Body of pancreas (tissue), 4 donors: ENCODE measurements at regions not wholly inside any gene's neighbourhood (a gene's known extent, or its start where the extent isn't known, plus 50 kb on each side); places are given as distances from the start of the nearest gene placed in this dataset.

Source experiments
- POLR2A ChIP-seq, 3 donors: fragments of 450-650 bp; IDR thresholded peaks; one replicate each; pipeline ENCODE4 v1.6.1; 2016; ENCODE audit warnings: antibody characterized with exemption in 3 of 3, mild to moderate bottlenecking in 2 of 3
- TF ChIP-seq, protein P1 (sequence below), 7 experiments: fragments of 450-650 bp in 4 of 7; fragments of 200-600 bp in 3 of 7; sonication (generic) in 3 of 7; IDR thresholded peaks; one replicate each; pipeline ENCODE4 v1.5.1; 2016 to 2019; ENCODE audit warnings: antibody characterized with exemption in 7 of 7

GRCh38 chr1:238776126-238776525 is 610.2 kb upstream of the CHRM3 start:
- no peak for TF ChIP-seq POLR2A (IDR thresholded peaks at IDR 0.05)
- TF ChIP-seq, protein P1, sequence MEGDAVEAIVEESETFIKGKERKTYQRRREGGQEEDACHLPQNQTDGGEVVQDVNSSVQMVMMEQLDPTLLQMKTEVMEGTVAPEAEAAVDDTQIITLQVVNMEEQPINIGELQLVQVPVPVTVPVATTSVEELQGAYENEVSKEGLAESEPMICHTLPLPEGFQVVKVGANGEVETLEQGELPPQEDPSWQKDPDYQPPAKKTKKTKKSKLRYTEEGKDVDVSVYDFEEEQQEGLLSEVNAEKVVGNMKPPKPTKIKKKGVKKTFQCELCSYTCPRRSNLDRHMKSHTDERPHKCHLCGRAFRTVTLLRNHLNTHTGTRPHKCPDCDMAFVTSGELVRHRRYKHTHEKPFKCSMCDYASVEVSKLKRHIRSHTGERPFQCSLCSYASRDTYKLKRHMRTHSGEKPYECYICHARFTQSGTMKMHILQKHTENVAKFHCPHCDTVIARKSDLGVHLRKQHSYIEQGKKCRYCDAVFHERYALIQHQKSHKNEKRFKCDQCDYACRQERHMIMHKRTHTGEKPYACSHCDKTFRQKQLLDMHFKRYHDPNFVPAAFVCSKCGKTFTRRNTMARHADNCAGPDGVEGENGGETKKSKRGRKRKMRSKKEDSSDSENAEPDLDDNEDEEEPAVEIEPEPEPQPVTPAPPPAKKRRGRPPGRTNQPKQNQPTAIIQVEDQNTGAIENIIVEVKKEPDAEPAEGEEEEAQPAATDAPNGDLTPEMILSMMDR (IDR thresholded peaks at IDR 0.05): no peak
